Non-pigmented ciliary epithelial cell (primary cell): ENCODE measurements at regions not wholly inside any gene's neighbourhood (a gene's known extent, or its start where the extent isn't known, plus 50 kb on each side); places are given as distances from the start of the nearest gene placed in this dataset.

Experiments used
- DNase-seq: peaks from one replicate; pipeline ENCODE4 v3.0.0-alpha.2; 2010; ENCODE audit warnings: low read depth

DNA sequence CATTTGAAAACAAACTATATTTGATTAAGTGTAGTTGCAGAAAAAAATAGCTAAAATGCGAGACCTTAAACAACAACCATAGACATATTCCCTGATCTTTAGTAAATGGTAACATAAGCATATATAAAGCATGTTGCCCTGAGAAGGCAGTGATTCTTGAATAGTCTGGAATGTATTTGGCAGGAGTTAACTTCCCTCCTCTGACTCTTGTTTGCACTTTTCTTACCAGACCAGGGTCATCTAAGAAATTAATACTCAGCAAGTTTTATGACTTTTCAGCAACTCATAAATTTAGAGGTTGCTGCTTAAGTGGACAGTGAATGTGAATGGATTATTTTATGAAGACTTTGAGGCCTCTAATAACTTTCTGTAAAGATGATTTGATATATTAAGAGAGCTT is 55.3 kb upstream of the NUDT12 start:
- no peak for DNase-seq

DNA sequence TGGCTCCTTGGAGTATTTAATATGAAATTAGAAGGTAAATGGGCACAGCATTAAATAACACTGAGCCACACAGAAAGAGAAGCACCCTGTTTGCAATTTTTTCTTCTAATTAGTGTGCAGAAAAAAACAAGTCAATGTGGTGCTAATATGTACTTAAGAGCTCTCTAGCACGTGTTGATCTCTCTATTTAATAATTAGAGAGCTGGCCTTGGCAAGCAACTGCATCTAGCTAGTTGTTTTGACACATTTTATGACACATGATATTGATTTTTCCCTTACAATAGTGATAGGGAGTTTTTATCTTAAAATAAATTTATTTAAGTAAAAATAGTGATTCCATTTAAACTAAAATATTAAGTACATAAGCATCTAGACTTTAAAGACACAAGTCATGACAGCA is 54.5 kb upstream of the NUDT12 start:
- no peak for DNase-seq

GRCh38 chr5:103612545-103612944 is 50.0 kb upstream of the NUDT12 start:
- no peak for DNase-seq
